Central memory CD8-positive, alpha-beta T cell (primary cell): ENCODE measurements at regions not wholly inside any gene's neighbourhood (a gene's known extent, or its start where the extent isn't known, plus 50 kb on each side); places are given as distances from the start of the nearest gene placed in this dataset.

Experiments
- ATAC-seq: fragments of 150-1000 bp; cut with Tn5 transposase; replicated peaks from 2 replicates; pipeline ENCODE4 v1.10.0; 2022; ENCODE audit warnings: mild to moderate bottlenecking, moderate FRiP score, moderate number of reproducible peaks; ENCODE audit not compliant: poor library complexity, severe bottlenecking; ENCODE audit errors: extremely low read depth
- DNase-seq, 2 donors: peaks; one replicate each; pipeline ENCODE4 v3.0.0; 2021; ENCODE audit warnings: low spot score in 2 of 2
- H3K27ac Mint-ChIP-seq: one replicate; pipeline ENCODE4 v1.8.0; 2022; ENCODE audit warnings: low read depth, mild to moderate bottlenecking, moderate library complexity, mixed read lengths
- H3K27me3 Mint-ChIP-seq: one replicate; pipeline ENCODE4 v1.8.0; 2022; ENCODE audit warnings: mixed read lengths
- H3K36me3 Mint-ChIP-seq: one replicate; pipeline ENCODE4 v1.8.0; 2022; ENCODE audit warnings: mild to moderate bottlenecking, moderate library complexity, mixed read lengths; ENCODE audit not compliant: insufficient read depth
- H3K4me1 Mint-ChIP-seq: one replicate; pipeline ENCODE4 v1.8.0; 2022; ENCODE audit warnings: mixed read lengths
- H3K4me3 Mint-ChIP-seq: one replicate; pipeline ENCODE4 v1.8.0; 2022; ENCODE audit warnings: mild to moderate bottlenecking, moderate library complexity, mixed read lengths
- H3K9me3 Mint-ChIP-seq: one replicate; pipeline ENCODE4 v1.8.0; 2022; ENCODE audit warnings: mixed read lengths

- no peak overlapping the region for H3K4me3 Mint-ChIP-seq
- no peak for ATAC-seq
- H3K4me1 Mint-ChIP-seq = no peaks in the 10 kb centered on the region
- no peaks in the 10 kb centered on the region for H3K36me3 Mint-ChIP-seq
- H3K9me3 Mint-ChIP-seq = no peaks in the 10 kb centered on the region
- DNase-seq = no peak
- no peak overlapping the region for H3K27ac Mint-ChIP-seq
- peaks cover 57% of the 10 kb centered on the region for H3K27me3 Mint-ChIP-seq
Observed at GRCh38 chr4:71691416-71692073, 92.3 kb downstream of the GC start.

GRCh38 chr4:71689822-71690221 is 94.1 kb downstream of the GC start:
- no peaks in the 10 kb centered on the region for H3K9me3 Mint-ChIP-seq
- H3K36me3 Mint-ChIP-seq = no peaks in the 10 kb centered on the region
- no peak overlapping the region for H3K4me3 Mint-ChIP-seq
- H3K4me1 Mint-ChIP-seq = no peaks in the 10 kb centered on the region
- no peak for ATAC-seq
- DNase-seq = no peak
- H3K27ac Mint-ChIP-seq = no peak overlapping the region
- H3K27me3 Mint-ChIP-seq = peaks cover 44% of the 10 kb centered on the region

GRCh38 chr4:71687056-71687455 is 96.8 kb downstream of the GC start:
- Mint-ChIP-seq H3K4me3 (no peak overlapping the region), H3K4me1 (no peaks in the 10 kb centered on the region), H3K27me3 (peaks cover 35% of the 10 kb centered on the region), H3K36me3 (no peaks in the 10 kb centered on the region), H3K27ac (no peak overlapping the region), H3K9me3 (no peaks in the 10 kb centered on the region)
- DNase-seq (no peak), ATAC-seq (no peak)

- no peak overlapping the region for H3K4me3 Mint-ChIP-seq
- DNase-seq (no peak), ATAC-seq (no peak)
- H3K36me3 Mint-ChIP-seq = no peaks in the 10 kb centered on the region
- H3K27me3 Mint-ChIP-seq = peaks cover 35% of the 10 kb centered on the region
- no peaks in the 10 kb centered on the region for H3K9me3 Mint-ChIP-seq
- no peak overlapping the region for H3K27ac Mint-ChIP-seq
- no peaks in the 10 kb centered on the region for H3K4me1 Mint-ChIP-seq
Observed at GRCh38 chr4:71685975-71686374, 97.9 kb downstream of the GC start.

- H3K27me3 Mint-ChIP-seq = peaks cover 16% of the 10 kb centered on the region
- no peaks in the 10 kb centered on the region for H3K9me3 Mint-ChIP-seq
- no peak for DNase-seq
- H3K4me3 Mint-ChIP-seq = no peak overlapping the region
- no peaks in the 10 kb centered on the region for H3K4me1 Mint-ChIP-seq
- H3K27ac Mint-ChIP-seq = no peak overlapping the region
- no peak for ATAC-seq
- H3K36me3 Mint-ChIP-seq = no peaks in the 10 kb centered on the region
Observed at GRCh38 chr4:71683309-71683708, 100.6 kb downstream of the GC start.

GRCh38 chr4:71680706-71681105 is 103.2 kb downstream of the GC start:
- Mint-ChIP-seq H3K9me3 (no peaks in the 10 kb centered on the region), H3K4me1 (no peaks in the 10 kb centered on the region), H3K4me3 (no peak overlapping the region), H3K27ac (no peak overlapping the region), H3K27me3 (no peaks in the 10 kb centered on the region), H3K36me3 (no peaks in the 10 kb centered on the region)
- no peak for DNase-seq
- ATAC-seq = no peak

GRCh38 chr4:71677568-71677967 is 106.3 kb downstream of the GC start:
- Mint-ChIP-seq H3K27me3 (no peaks in the 10 kb centered on the region), H3K36me3 (no peaks in the 10 kb centered on the region), H3K27ac (no peak overlapping the region), H3K9me3 (no peaks in the 10 kb centered on the region), H3K4me1 (no peaks in the 10 kb centered on the region), H3K4me3 (no peak overlapping the region)
- DNase-seq (no peak), ATAC-seq (no peak)

GRCh38 chr4:71669291-71669690 is 114.6 kb downstream of the GC start:
- peaks cover 16% of the 10 kb centered on the region for H3K27me3 Mint-ChIP-seq
- DNase-seq (no peak), ATAC-seq (no peak)
- no peak overlapping the region for H3K4me3 Mint-ChIP-seq
- no peaks in the 10 kb centered on the region for H3K9me3 Mint-ChIP-seq
- H3K4me1 Mint-ChIP-seq = no peaks in the 10 kb centered on the region
- H3K36me3 Mint-ChIP-seq = no peaks in the 10 kb centered on the region
- H3K27ac Mint-ChIP-seq = no peak overlapping the region

- Mint-ChIP-seq H3K27ac (no peak overlapping the region), H3K4me1 (no peaks in the 10 kb centered on the region), H3K27me3 (peaks cover 29% of the 10 kb centered on the region), H3K9me3 (no peaks in the 10 kb centered on the region), H3K36me3 (no peaks in the 10 kb centered on the region), H3K4me3 (no peak overlapping the region)
- no peak for ATAC-seq
- no peak for DNase-seq
Observed at GRCh38 chr4:71665358-71665757, 118.5 kb downstream of the GC start.

- H3K36me3 Mint-ChIP-seq = no peaks in the 10 kb centered on the region
- H3K27ac Mint-ChIP-seq = no peak overlapping the region
- peaks cover 37% of the 10 kb centered on the region for H3K27me3 Mint-ChIP-seq
Observed at GRCh38 chr4:71664366-71664765, 119.5 kb downstream of the GC start.

GRCh38 chr4:71663780-71664179 is 120.1 kb downstream of the GC start:
- no peak overlapping the region for H3K4me3 Mint-ChIP-seq
- H3K4me1 Mint-ChIP-seq = no peaks in the 10 kb centered on the region
- no peaks in the 10 kb centered on the region for H3K9me3 Mint-ChIP-seq
- peaks cover 37% of the 10 kb centered on the region for H3K27me3 Mint-ChIP-seq
- H3K27ac Mint-ChIP-seq = no peak overlapping the region
- ATAC-seq (no peak), DNase-seq (no peak)
- H3K36me3 Mint-ChIP-seq = no peaks in the 10 kb centered on the region

More at GRCh38 chr4:71664366-71664765, 119.5 kb downstream of the GC start:
- ATAC-seq (no peak), DNase-seq (no peak)
- Mint-ChIP-seq H3K9me3 (no peaks in the 10 kb centered on the region), H3K4me1 (no peaks in the 10 kb centered on the region), H3K4me3 (no peak overlapping the region)

GRCh38 chr4:71659979-71660378 is 123.9 kb downstream of the GC start:
- DNase-seq (no peak), ATAC-seq (no peak)
- Mint-ChIP-seq H3K27me3 (peaks cover 22% of the 10 kb centered on the region), H3K36me3 (no peaks in the 10 kb centered on the region), H3K27ac (no peak overlapping the region), H3K4me1 (no peaks in the 10 kb centered on the region), H3K4me3 (no peak overlapping the region), H3K9me3 (no peaks in the 10 kb centered on the region)

- no peak for DNase-seq
- Mint-ChIP-seq H3K36me3 (no peaks in the 10 kb centered on the region), H3K9me3 (no peaks in the 10 kb centered on the region), H3K27me3 (peaks cover 8% of the 10 kb centered on the region), H3K4me3 (no peak overlapping the region), H3K4me1 (no peaks in the 10 kb centered on the region), H3K27ac (no peak overlapping the region)
- ATAC-seq = no peak
Observed at GRCh38 chr4:71648923-71649322, 135.0 kb downstream of the GC start.
